HG03025 (cell line): ENCODE measurements at regions not wholly inside any gene's neighbourhood (a gene's known extent, or its start where the extent isn't known, plus 50 kb on each side); places are given as distances from the start of the nearest gene placed in this dataset.
"Not testable (repeated sequence)": the region's sequence is repeated elsewhere in the genome, so short reads cannot be mapped to it uniquely, and the experiment has no call there.

Source experiments
- ATAC-seq: cut with Tn5 transposase; IDR thresholded peaks from one replicate; pipeline ENCODE4 v1.9.1; 2021; ENCODE audit warnings: mild to moderate bottlenecking, moderate library complexity; ENCODE audit not compliant: unreplicated experiment, low FRiP score

GRCh38 chr4:151879705-151880445 lies 119.1 kb upstream of the GATB start:
- ATAC-seq: no peak

DNA sequence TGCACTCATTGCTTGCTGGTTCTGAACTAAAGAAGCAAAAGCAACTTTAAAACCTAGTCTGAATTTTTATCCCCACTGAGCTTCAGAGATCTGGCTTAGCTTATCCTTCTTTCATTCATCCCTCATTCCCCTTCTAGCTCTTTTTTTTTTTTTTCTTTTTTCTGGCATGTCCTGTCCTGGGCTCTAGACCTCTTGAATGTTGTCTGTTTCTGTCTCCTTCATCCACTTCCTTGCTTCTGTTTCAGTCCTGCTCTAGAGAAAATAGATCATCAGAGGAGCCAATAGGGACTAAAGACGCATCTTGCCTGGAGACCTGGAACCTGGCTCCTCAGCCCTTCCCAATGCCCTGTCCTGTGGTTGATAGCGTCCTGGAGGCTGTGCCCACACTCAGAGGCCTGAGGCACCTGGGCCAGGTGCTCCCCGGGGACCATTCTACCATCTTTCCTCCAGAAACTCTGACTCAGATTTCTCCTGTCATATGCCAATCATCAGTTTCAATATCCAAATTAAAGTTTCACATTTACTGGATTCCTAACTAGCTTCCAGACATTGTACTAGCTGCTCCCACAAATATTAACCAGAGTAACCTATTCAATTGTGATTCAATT lies 115.7 kb upstream of the GATB start:
- ATAC-seq: no peak

- no peak for ATAC-seq
Observed at GRCh38 chr4:151874328-151874727, 113.5 kb upstream of the GATB start.

DNA sequence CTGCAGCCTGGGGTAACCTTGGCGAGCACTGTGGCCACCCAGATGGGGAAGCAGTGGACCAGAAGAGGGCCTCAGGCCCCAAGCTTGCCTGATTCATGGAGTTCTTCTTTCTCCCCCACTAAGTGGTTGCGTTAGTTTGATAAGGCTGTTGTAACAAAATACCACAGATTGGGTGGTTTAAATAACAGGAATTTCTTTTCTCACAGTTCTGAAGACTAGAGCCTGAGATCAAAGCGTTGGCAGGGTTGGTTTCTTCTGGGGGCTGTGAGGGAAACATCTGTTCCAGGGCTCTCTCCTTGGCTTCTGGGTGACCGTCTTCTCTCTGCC lies 105.7 kb upstream of the GATB start:
- no peak for ATAC-seq

GRCh38 chr4:151865744-151866591 lies 105.2 kb upstream of the GATB start:
- ATAC-seq: no peak

DNA sequence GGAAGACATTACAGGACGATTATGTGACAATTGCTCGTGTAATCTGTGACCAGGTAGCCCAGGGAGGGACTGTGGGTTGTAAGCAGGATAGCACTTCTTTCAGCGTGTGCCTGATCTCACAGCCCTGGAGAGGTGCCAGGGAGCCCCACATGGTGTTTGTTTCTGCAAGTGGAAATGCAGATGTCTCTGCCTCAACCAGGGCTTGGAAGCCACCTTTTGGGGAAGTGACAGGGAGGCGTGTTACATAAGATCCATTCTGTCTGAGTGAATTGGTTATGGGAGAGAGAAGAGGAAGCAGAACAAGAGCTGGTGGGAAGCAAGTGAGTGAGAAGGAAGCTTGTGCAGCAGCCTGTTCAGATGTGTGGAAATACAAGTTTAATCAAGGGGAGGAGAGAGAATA lies 104.5 kb upstream of the GATB start:
- no peak for ATAC-seq

DNA sequence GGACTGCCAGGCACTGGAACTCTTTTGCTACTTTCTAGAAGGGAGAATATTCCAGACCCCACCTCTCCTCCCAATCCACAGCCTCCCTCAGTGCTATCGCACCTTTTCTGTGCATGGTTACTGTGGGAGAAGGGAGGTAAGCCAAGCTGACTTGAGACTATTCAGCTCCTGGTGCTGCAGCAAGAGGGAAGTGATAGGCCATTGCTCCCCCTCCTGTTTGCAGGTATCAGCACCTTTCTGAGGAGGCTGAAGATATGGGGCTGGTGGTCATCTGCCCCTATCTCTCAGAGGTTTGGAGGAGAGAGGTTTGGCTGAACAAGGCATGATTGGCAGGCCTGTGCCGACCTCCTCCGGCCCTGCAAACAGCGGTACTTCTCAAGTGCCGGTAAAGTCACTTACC lies 103.3 kb upstream of the GATB start:
- no peak for ATAC-seq

GRCh38 chr4:151862766-151863165 lies 102.0 kb upstream of the GATB start:
- ATAC-seq: no peak

GRCh38 chr4:151860561-151861093 lies 99.8 kb upstream of the GATB start:
- ATAC-seq: no peak

DNA sequence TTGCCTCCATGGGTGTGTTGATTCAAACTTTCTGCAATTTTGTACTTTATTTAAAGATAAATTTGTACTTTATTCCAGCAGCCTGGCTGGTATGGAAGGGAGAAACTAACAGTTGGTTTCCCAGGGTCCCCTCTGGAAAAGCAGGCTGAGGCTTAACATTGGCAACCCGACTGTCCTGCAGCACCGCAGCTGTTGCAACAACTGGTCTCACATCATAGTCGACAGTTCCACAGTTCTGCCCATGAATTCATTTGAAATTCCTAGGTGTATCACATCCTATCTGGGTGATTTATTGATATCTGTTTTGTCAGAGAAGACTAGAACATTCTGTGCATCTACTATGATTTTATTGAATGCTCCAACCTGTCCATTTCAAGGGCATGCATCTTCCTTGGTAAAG lies 98.8 kb upstream of the GATB start:
- no peak for ATAC-seq

GRCh38 chr4:151858356-151858755 lies 97.5 kb upstream of the GATB start:
- no peak for ATAC-seq

DNA sequence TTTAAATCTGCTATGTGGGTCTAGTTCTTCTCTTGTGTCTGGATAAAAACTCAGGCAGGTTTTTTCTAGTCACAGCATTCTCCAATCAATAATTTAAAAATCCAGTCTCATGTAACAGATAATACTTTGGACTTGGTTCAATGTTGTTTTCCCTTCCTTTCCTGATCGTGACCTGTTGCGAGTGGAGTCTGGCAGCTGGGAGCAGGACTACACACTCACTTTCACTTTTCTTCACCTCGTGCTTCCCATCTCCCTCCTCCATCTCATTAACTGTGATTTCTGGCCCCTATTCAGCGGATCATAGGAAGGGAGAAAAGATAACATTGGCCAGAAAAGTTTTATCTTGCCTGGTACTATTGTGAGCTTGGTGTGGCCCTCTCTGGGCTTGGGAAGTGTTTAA lies 96.6 kb upstream of the GATB start:
- ATAC-seq: no peak

DNA sequence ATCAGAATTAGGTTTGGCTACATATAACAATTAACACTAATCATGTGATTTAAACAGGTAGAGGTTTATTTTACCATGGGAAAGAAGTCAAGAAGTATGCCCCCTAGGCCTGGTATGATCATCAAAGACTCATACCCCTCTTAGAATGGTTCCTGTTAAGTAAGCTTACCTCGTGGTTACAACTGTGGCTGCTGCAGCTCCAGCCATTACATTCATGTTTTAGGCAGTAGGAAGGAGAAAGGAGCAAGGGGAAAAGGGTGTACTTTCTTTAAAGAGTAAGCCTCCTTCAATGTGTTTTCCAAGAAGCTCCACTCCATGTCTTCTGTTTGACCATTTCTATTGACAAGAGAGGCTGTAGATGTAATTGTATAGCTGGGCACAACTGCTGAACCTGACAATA lies 94.9 kb upstream of the GATB start:
- ATAC-seq: no peak

- no peak for ATAC-seq
Observed at GRCh38 chr4:151854731-151855130, 93.9 kb upstream of the GATB start.

- ATAC-seq: no peak
Observed at GRCh38 chr4:151853034-151853433, 92.2 kb upstream of the GATB start.

GRCh38 chr4:151852202-151852601 lies 91.4 kb upstream of the GATB start:
- no peak for ATAC-seq

GRCh38 chr4:151851354-151851753 lies 90.5 kb upstream of the GATB start:
- ATAC-seq: no peak

- no peak for ATAC-seq
Observed at GRCh38 chr4:151850791-151851213, 90.0 kb upstream of the GATB start.

- ATAC-seq: not testable (repeated sequence)
Observed at GRCh38 chr4:151845551-151845950, 84.7 kb upstream of the GATB start.

GRCh38 chr4:151842430-151843079 lies 81.7 kb upstream of the GATB start:
- ATAC-seq: no peak

- no peak for ATAC-seq
Observed at GRCh38 chr4:151841107-151841506, 80.3 kb upstream of the GATB start.
